ENCODE measurements at regions not wholly inside any gene's neighbourhood (a gene's known extent, or its start where the extent isn't known, plus 50 kb on each side); places are given as distances from the start of the nearest gene placed in this dataset.

- Histone ChIP-seq H3K27ac (ENCODE audit: extremely low read depth, low read depth, low read length) (no peak overlapping the region), H3K9me1 (ENCODE audit: control insufficient read depth, insufficient read depth, low read length) (no peaks in the 10 kb centered on the region), H2AFZ (ENCODE audit: low read depth, low read length) (no peak overlapping the region), H3K79me2 (ENCODE audit: control insufficient read depth, insufficient read depth, low read length) (no peaks in the 10 kb centered on the region), H4K20me1 (replicated peaks; ENCODE audit: control insufficient read depth, insufficient read depth, low read length) (no peaks in the 10 kb centered on the region), H3K4me2 (ENCODE audit: insufficient read depth, low read length) (no peak overlapping the region), H3K27me3 (ENCODE audit: control insufficient read depth in 2 of 2, insufficient read depth in 2 of 2, low read length in 2 of 2) (no peaks in the 10 kb centered on the region), H3K36me3 (ENCODE audit: control insufficient read depth, insufficient read depth, low read length) (no peaks in the 10 kb centered on the region), H3K9ac (ENCODE audit: insufficient read depth in 1 of 2, low read depth in 2 of 2, low read length in 2 of 2) (no peak overlapping the region), H3K4me1 (replicated peaks in 1 of 2; ENCODE audit: control insufficient read depth in 2 of 2, insufficient read depth in 2 of 2, low read length in 2 of 2) (peaks cover 0 to 9% of the 10 kb centered on the region in 2 experiments; a peak in 3 of 5 replicates), H3K4me3 (no peak overlapping the region), H3K9me3 (replicated peaks; ENCODE audit: control insufficient read depth, insufficient read depth, low read depth, low read length) (0 out of 2 replicates have a peak, but pooled peaks cover 2% of the 10 kb centered on the region)
- WGBS (ENCODE audit: insufficient coverage, low coverage, missing lambda C conversion rate): 68% methylated on average over 2 of the region's 2 CpGs
- CTCF ChIA-PET (ENCODE audit: low intra/inter-chr PET ratio): no interaction called here
- FAIRE-seq (no peak), DNase-seq (ENCODE audit: extremely low read depth in 1 of 4, low spot score in 3 of 4) (no peak), ATAC-seq (0 out of 3 replicates have a peak, but pooled peaks have one; percentile 22)
- BruUV-seq (replicated peaks): no TSS peak
- POLR2A ChIA-PET: interaction anchor here (1.0 to 1.6 kb wide), 3 partner anchors 9 to 193 kb away, joined by 3 to 5 read pairs (median 4); no protein-coding TSS in a partner anchor
- in situ Hi-C loops (cut with MboI): no loop called here
- intact Hi-C loops (cut with micrococcal nuclease): no loop called here
- TF ChIP-seq FOXK1 (CRISPR knock-in tag; IDR thresholded peaks at IDR 0.05; ENCODE audit: borderline replicate concordance): no peak
- no peak for TF ChIP-seq ELF1 (tag; IDR thresholded peaks at IDR 0.05)
- TF ChIP-seq SREBF2 (CRISPR knock-in tag; IDR thresholded peaks at IDR 0.05): no peak
- no peak for TF ChIP-seq NR2C1 (IDR thresholded peaks at IDR 0.05)
- TF ChIP-seq NR2C1 (tag; IDR thresholded peaks at IDR 0.05): no peak
- no peak for TF ChIP-seq ZC3H8 (IDR thresholded peaks at IDR 0.05)
- TF ChIP-seq SAFB (IDR thresholded peaks at IDR 0.05; ENCODE audit: borderline replicate concordance, low read depth, low read length): no peak
- no peak for TF ChIP-seq MTA3 (IDR thresholded peaks at IDR 0.05; ENCODE audit: borderline replicate concordance)
- TF ChIP-seq, protein P1, sequence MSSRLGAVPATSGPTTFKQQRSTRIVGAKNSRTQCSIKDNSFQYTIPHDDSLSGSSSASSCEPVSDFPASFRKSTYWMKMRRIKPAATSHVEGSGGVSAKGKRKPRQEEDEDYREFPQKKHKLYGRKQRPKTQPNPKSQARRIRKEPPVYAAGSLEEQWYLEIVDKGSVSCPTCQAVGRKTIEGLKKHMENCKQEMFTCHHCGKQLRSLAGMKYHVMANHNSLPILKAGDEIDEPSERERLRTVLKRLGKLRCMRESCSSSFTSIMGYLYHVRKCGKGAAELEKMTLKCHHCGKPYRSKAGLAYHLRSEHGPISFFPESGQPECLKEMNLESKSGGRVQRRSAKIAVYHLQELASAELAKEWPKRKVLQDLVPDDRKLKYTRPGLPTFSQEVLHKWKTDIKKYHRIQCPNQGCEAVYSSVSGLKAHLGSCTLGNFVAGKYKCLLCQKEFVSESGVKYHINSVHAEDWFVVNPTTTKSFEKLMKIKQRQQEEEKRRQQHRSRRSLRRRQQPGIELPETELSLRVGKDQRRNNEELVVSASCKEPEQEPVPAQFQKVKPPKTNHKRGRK (tag; IDR thresholded peaks at IDR 0.05): no peak
- TF ChIP-seq, protein P2, sequence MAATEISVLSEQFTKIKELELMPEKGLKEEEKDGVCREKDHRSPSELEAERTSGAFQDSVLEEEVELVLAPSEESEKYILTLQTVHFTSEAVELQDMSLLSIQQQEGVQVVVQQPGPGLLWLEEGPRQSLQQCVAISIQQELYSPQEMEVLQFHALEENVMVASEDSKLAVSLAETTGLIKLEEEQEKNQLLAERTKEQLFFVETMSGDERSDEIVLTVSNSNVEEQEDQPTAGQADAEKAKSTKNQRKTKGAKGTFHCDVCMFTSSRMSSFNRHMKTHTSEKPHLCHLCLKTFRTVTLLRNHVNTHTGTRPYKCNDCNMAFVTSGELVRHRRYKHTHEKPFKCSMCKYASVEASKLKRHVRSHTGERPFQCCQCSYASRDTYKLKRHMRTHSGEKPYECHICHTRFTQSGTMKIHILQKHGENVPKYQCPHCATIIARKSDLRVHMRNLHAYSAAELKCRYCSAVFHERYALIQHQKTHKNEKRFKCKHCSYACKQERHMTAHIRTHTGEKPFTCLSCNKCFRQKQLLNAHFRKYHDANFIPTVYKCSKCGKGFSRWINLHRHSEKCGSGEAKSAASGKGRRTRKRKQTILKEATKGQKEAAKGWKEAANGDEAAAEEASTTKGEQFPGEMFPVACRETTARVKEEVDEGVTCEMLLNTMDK (IDR thresholded peaks at IDR 0.05; ENCODE audit: borderline replicate concordance, insufficient read depth, low read depth, low read length, poor library complexity, severe bottlenecking): no peak
- no peak for TF ChIP-seq SLC30A9 (CRISPR knock-in tag; IDR thresholded peaks at IDR 0.05)
- TF ChIP-seq ETV6 (IDR thresholded peaks at IDR 0.05; ENCODE audit: borderline replicate concordance in 1 of 2, low read depth in 2 of 2, low read length in 1 of 2): no peak
- no peak for TF ChIP-seq ETV6 (CRISPR knock-in tag; IDR thresholded peaks at IDR 0.05; ENCODE audit: borderline replicate concordance)
- no peak for TF ChIP-seq HDAC6 (IDR thresholded peaks at IDR 0.05; ENCODE audit: low read depth, low read length)
- TF ChIP-seq ZMIZ1 (IDR thresholded peaks at IDR 0.05; ENCODE audit: low read depth in 2 of 2, low read length in 2 of 2): no peak
- no peak for TF ChIP-seq RB1 (IDR thresholded peaks at IDR 0.05; ENCODE audit: low read depth)
Measured at GRCh38 chr18:8901019-8901418, 195.7 kb downstream of the MTCL1 start.

All from K562 (cell line).